ENCODE measurements at regions not wholly inside any gene's neighbourhood (a gene's known extent, or its start where the extent isn't known, plus 50 kb on each side); places are given as distances from the start of the nearest gene placed in this dataset.
"Not testable (repeated sequence)": the region's sequence is repeated elsewhere in the genome, so short reads cannot be mapped to it uniquely, and the experiment has no call there.

GRCh38 chr6:168849459-168849858, 404.2 kb downstream of the THBS2 start:
- intact Hi-C loops (cut with DNase I) = no loop called here
- Histone ChIP-seq H3K27ac (ENCODE audit: low read depth in 2 of 2, low read length in 2 of 2) (no peak overlapping the region), H3K9ac (ENCODE audit: low read length in 3 of 3) (no peak overlapping the region), H3K27me3 (ENCODE audit: control insufficient read depth, insufficient read depth, low read length) (no peaks in the 10 kb centered on the region), H3K36me3 (ENCODE audit: control insufficient read depth in 2 of 3, insufficient read depth in 3 of 3, low read length in 3 of 3) (no peaks in the 10 kb centered on the region), H3K4me1 (ENCODE audit: control insufficient read depth in 2 of 3, insufficient read depth in 2 of 3, low read depth in 1 of 3, low read length in 3 of 3) (peaks cover 0 to 5% (median 5%) of the 10 kb centered on the region in 3 donors), H3K4me3 (ENCODE audit: low read length in 3 of 3) (no peak overlapping the region), H3K9me3 (ENCODE audit: control insufficient read depth in 2 of 3, insufficient read depth in 1 of 3, low read length in 3 of 3) (no peaks in the 10 kb centered on the region)
- no peak for FAIRE-seq
- DNase-seq = no peak
- no peak for TF ChIP-seq CTCF (IDR thresholded peaks at IDR 0.05; ENCODE audit: borderline replicate concordance, extremely low read depth, insufficient read depth)

GRCh38 chr6:168848797-168849196, 404.8 kb downstream of the THBS2 start:
- no peak for TF ChIP-seq CTCF (IDR thresholded peaks at IDR 0.05; ENCODE audit: borderline replicate concordance, extremely low read depth, insufficient read depth)
- no peak overlapping the region for H3K9ac ChIP-seq (ENCODE audit: low read length in 3 of 3)
- intact Hi-C loops (cut with DNase I) = no loop called here
- H3K9me3 ChIP-seq (ENCODE audit: control insufficient read depth in 2 of 3, insufficient read depth in 1 of 3, low read length in 3 of 3) = no peaks in the 10 kb centered on the region
- FAIRE-seq (no peak), DNase-seq (no peak)
- H3K27me3 ChIP-seq (ENCODE audit: control insufficient read depth, insufficient read depth, low read length) = no peaks in the 10 kb centered on the region
- H3K4me1 ChIP-seq (ENCODE audit: control insufficient read depth in 2 of 3, insufficient read depth in 2 of 3, low read depth in 1 of 3, low read length in 3 of 3) = peaks cover 0 to 5% (median 5%) of the 10 kb centered on the region in 3 donors
- H3K4me3 ChIP-seq (ENCODE audit: low read length in 3 of 3) = no peak overlapping the region
- no peaks in the 10 kb centered on the region for H3K36me3 ChIP-seq (ENCODE audit: control insufficient read depth in 2 of 3, insufficient read depth in 3 of 3, low read length in 3 of 3)
- H3K27ac ChIP-seq (ENCODE audit: low read depth in 2 of 2, low read length in 2 of 2) = no peak overlapping the region

- no peak overlapping the region for H3K27ac ChIP-seq (ENCODE audit: low read depth in 2 of 2, low read length in 2 of 2)
- H3K9me3 ChIP-seq (ENCODE audit: control insufficient read depth in 2 of 3, insufficient read depth in 1 of 3, low read length in 3 of 3) = no peaks in the 10 kb centered on the region
- no peak for TF ChIP-seq CTCF (IDR thresholded peaks at IDR 0.05; ENCODE audit: borderline replicate concordance, extremely low read depth, insufficient read depth)
- H3K27me3 ChIP-seq (ENCODE audit: control insufficient read depth, insufficient read depth, low read length) = no peaks in the 10 kb centered on the region
- intact Hi-C loops (cut with DNase I) = no loop called here
- H3K36me3 ChIP-seq (ENCODE audit: control insufficient read depth in 2 of 3, insufficient read depth in 3 of 3, low read length in 3 of 3) = no peaks in the 10 kb centered on the region
- H3K4me3 ChIP-seq (ENCODE audit: low read length in 3 of 3) = no peak overlapping the region
- H3K9ac ChIP-seq (ENCODE audit: low read length in 3 of 3) = no peak overlapping the region
- FAIRE-seq (no peak), DNase-seq (no peak)
- H3K4me1 ChIP-seq (ENCODE audit: control insufficient read depth in 2 of 3, insufficient read depth in 2 of 3, low read depth in 1 of 3, low read length in 3 of 3) = no peaks in the 10 kb centered on the region
These were observed 404.0 kb downstream of the SMOC2 start for GRCh38 chr6:168844821-168845609.

GRCh38 chr6:168842632-168843212, 401.7 kb downstream of the SMOC2 start:
- H3K27ac ChIP-seq (ENCODE audit: low read depth in 2 of 2, low read length in 2 of 2); intact Hi-C loops (cut with DNase I); H3K36me3 ChIP-seq (ENCODE audit: control insufficient read depth in 2 of 3, insufficient read depth in 3 of 3, low read length in 3 of 3); H3K4me1 ChIP-seq (ENCODE audit: control insufficient read depth in 2 of 3, insufficient read depth in 2 of 3, low read depth in 1 of 3, low read length in 3 of 3); H3K27me3 ChIP-seq (ENCODE audit: control insufficient read depth, insufficient read depth, low read length); H3K9me3 ChIP-seq (ENCODE audit: control insufficient read depth in 2 of 3, insufficient read depth in 1 of 3, low read length in 3 of 3); DNase-seq; H3K9ac ChIP-seq (ENCODE audit: low read length in 3 of 3); H3K4me3 ChIP-seq (ENCODE audit: low read length in 3 of 3); FAIRE-seq: not testable (repeated sequence)
